Testis (tissue), 2 donors: ENCODE measurements at regions not wholly inside any gene's neighbourhood (a gene's known extent, or its start where the extent isn't known, plus 50 kb on each side); places are given as distances from the start of the nearest gene placed in this dataset.

Experiments
- DNase-seq: peaks from one replicate; pipeline ENCODE4 v3.0.0-alpha.2; 2019
- H3K27ac ChIP-seq, 2 donors: fragments of 200-600 bp; sonication (generic); one replicate each; pipeline ENCODE4 v1.5.1; 2019
- H3K27me3 ChIP-seq: fragments of 200-600 bp; sonication (generic); one replicate; pipeline ENCODE4 v1.5.1; 2019
- H3K36me3 ChIP-seq: fragments of 200-600 bp; sonication (generic); one replicate; pipeline ENCODE4 v1.5.1; 2017; ENCODE audit warnings: low read depth; ENCODE audit errors: missing control alignments
- H3K4me1 ChIP-seq: fragments of 200-600 bp; sonication (generic); one replicate; pipeline ENCODE4 v1.5.1; 2019
- H3K4me3 ChIP-seq, 2 donors: fragments of 200-600 bp; sonication (generic); one replicate each; pipeline ENCODE4 v1.5.1; 2017 to 2019
- H3K9me3 ChIP-seq: fragments of 200-600 bp; sonication (generic); one replicate; pipeline ENCODE4 v1.5.1; 2017
- CTCF ChIP-seq, 3 experiments: fragments of 450-650 bp in 2 of 3; fragments of 200-600 bp in 1 of 3; sonication (generic) in 1 of 3; IDR thresholded peaks; one replicate each; pipeline ENCODE4 v1.5.1; 2016 to 2019; ENCODE audit warnings: antibody characterized with exemption in 3 of 3, mild to moderate bottlenecking in 2 of 3, moderate library complexity in 1 of 3
- POLR2A ChIP-seq: fragments of 450-650 bp; IDR thresholded peaks from one replicate; pipeline ENCODE4 v1.6.1; 2017; ENCODE audit warnings: antibody characterized with exemption, mild to moderate bottlenecking, moderate library complexity
- whole genome bisulfite sequencing, 2 donors: methylation state at CpG; one replicate each; pipeline ENCODE4 v1.1.5; 2018; 5-methylcytosine and 5-hydroxymethylcytosine counted together
- intact Hi-C: fragments of 100-400 bp; cut with DNase I; formaldehyde crosslinking; loops from one replicate; pipeline ENCODE4 v1.15.1; 2023; ENCODE audit warnings: low total_unique reads

GRCh38 chr10:85445702-85446101 is 920.9 kb downstream of the GRID1 start:
- DNase-seq, result no peak
- Histone ChIP-seq H3K27me3 (no peaks in the 10 kb centered on the region), H3K9me3 (no peaks in the 10 kb centered on the region), H3K27ac (no peak overlapping the region), H3K4me3 (no peak overlapping the region), H3K4me1 (no peaks in the 10 kb centered on the region), H3K36me3 (no peaks in the 10 kb centered on the region)
- TF ChIP-seq CTCF (IDR thresholded peaks at IDR 0.05) (no peak), POLR2A (no peak)
- intact Hi-C loops, result no loop called here
- WGBS, 2 donors, result 48% methylated on average over 2 of the region's 2 CpGs

- intact Hi-C loops, result no loop called here
- WGBS, 2 donors, result 65 to 89% methylated on average over 2 of the region's 2 CpGs
- no peaks in the 10 kb centered on the region for H3K9me3 ChIP-seq
- no peak for DNase-seq
- TF ChIP-seq POLR2A (no peak), CTCF (IDR thresholded peaks at IDR 0.05) (no peak)
- H3K36me3 ChIP-seq, result no peaks in the 10 kb centered on the region
- no peaks in the 10 kb centered on the region for H3K4me1 ChIP-seq
- H3K27me3 ChIP-seq, result no peaks in the 10 kb centered on the region
- no peak overlapping the region for H3K27ac ChIP-seq
- H3K4me3 ChIP-seq, result no peak overlapping the region
These were observed 919.8 kb downstream of the GRID1 start for GRCh38 chr10:85446827-85447226.

GRCh38 chr10:85447690-85448089 is 918.9 kb downstream of the GRID1 start:
- no peaks in the 10 kb centered on the region for H3K36me3 ChIP-seq
- no peak overlapping the region for H3K27ac ChIP-seq
- no peaks in the 10 kb centered on the region for H3K27me3 ChIP-seq
- no peaks in the 10 kb centered on the region for H3K9me3 ChIP-seq
- H3K4me1 ChIP-seq, result no peaks in the 10 kb centered on the region
- TF ChIP-seq CTCF (IDR thresholded peaks at IDR 0.05) (no peak), POLR2A (no peak)
- no peak overlapping the region for H3K4me3 ChIP-seq
- intact Hi-C loops, result no loop called here
- 60 to 92% methylated on average over 1 of the region's 1 CpG for WGBS, 2 donors
- no peak for DNase-seq

DNA sequence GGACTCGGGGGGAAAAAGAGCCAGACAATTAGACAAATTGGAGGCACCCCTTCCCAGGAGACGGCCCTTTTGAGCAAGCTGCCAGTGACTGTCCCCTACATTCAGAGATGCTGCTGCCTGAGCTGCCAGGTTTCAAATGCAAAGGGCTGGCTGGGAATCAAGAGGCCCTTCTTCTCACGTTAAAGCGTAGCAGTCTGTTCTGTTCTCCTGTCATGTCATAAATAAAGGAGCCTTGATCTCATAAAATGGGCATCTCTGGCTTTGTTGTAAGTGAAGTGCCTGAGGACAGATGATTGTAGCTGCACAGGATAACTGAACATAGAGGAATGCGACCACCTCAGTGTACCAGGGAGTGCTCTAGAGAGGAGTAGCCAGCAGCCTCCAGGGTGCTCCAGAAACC is 917.9 kb downstream of the GRID1 start:
- Histone ChIP-seq H3K4me1 (no peaks in the 10 kb centered on the region), H3K27ac (no peak overlapping the region), H3K27me3 (no peaks in the 10 kb centered on the region), H3K4me3 (no peak overlapping the region), H3K9me3 (no peaks in the 10 kb centered on the region), H3K36me3 (no peaks in the 10 kb centered on the region)
- no peak for DNase-seq
- 73 to 76% methylated on average over 4 to 5 of the region's 5 CpGs for WGBS, 2 donors
- TF ChIP-seq POLR2A (no peak), CTCF (IDR thresholded peaks at IDR 0.05) (no peak)
- intact Hi-C loops, result no loop called here

GRCh38 chr10:85454386-85454785 is 912.2 kb downstream of the GRID1 start:
- H3K36me3 ChIP-seq, result no peaks in the 10 kb centered on the region
- H3K4me3 ChIP-seq, result no peak overlapping the region
- intact Hi-C loops, result no loop called here
- DNase-seq, result no peak
- TF ChIP-seq POLR2A (no peak), CTCF (IDR thresholded peaks at IDR 0.05) (no peak)
- no peaks in the 10 kb centered on the region for H3K9me3 ChIP-seq
- no peak overlapping the region for H3K27ac ChIP-seq
- H3K4me1 ChIP-seq, result no peaks in the 10 kb centered on the region
- WGBS, 2 donors, result 94 to 97% methylated on average over 1 of the region's 1 CpG
- no peaks in the 10 kb centered on the region for H3K27me3 ChIP-seq
